Tibial artery (tissue), 4 donors: ENCODE measurements at regions not wholly inside any gene's neighbourhood (a gene's known extent, or its start where the extent isn't known, plus 50 kb on each side); places are given as distances from the start of the nearest gene placed in this dataset.

ENCODE experiments used
- DNase-seq, 2 donors: peaks; one replicate each; pipeline ENCODE4 v3.0.0-alpha.2; 2019
- H3K27ac ChIP-seq, 2 donors: fragments of 200-600 bp; sonication (generic) in 1 of 2; 1 replicate in 1 of 2; 2 replicates in 1 of 2; pipeline ENCODE4 v1.5.1; 2018 to 2019; ENCODE audit warnings: mild to moderate bottlenecking in 1 of 2
- H3K27me3 ChIP-seq, 2 donors: fragments of 200-600 bp; sonication (generic) in 1 of 2; one replicate each; pipeline versions ENCODE4 v1.5.1 to v1.6.0; 2016 to 2019
- H3K36me3 ChIP-seq, 3 donors: fragments of 200-600 bp; sonication (generic) in 2 of 3; one replicate each; pipeline ENCODE4 v1.5.1; 2016 to 2019; ENCODE audit warnings: mild to moderate bottlenecking in 2 of 3
- H3K4me1 ChIP-seq, 4 donors: fragments of 200-600 bp; sonication (generic) in 2 of 4; 1 replicate in 3 of 4; 2 replicates in 1 of 4; pipeline ENCODE4 v1.5.1; 2016 to 2019
- H3K4me3 ChIP-seq, 2 donors: fragments of 200-600 bp; sonication (generic) in 1 of 2; 1 replicate in 1 of 2; 2 replicates in 1 of 2; pipeline ENCODE4 v1.5.1; 2018 to 2019; ENCODE audit warnings: mild to moderate bottlenecking in 2 of 2
- H3K9me3 ChIP-seq, 3 donors: fragments of 200-600 bp; sonication (generic) in 1 of 3; one replicate each; pipeline ENCODE4 v1.5.1; 2016 to 2019
- intact Hi-C: fragments of 100-400 bp; cut with DNase I; formaldehyde crosslinking; loops from one replicate; pipeline ENCODE4 v1.15.0; 2023; ENCODE audit warnings: low total_unique reads
- TF ChIP-seq, protein P1 (sequence below), 2 experiments: fragments of 200-600 bp in 1 of 2; fragments of 450-650 bp in 1 of 2; IDR thresholded peaks; one replicate each; pipeline ENCODE4 v1.5.1; 2017 to 2019; ENCODE audit warnings: antibody characterized with exemption in 2 of 2, mild to moderate bottlenecking in 1 of 2, moderate library complexity in 1 of 2

DNA sequence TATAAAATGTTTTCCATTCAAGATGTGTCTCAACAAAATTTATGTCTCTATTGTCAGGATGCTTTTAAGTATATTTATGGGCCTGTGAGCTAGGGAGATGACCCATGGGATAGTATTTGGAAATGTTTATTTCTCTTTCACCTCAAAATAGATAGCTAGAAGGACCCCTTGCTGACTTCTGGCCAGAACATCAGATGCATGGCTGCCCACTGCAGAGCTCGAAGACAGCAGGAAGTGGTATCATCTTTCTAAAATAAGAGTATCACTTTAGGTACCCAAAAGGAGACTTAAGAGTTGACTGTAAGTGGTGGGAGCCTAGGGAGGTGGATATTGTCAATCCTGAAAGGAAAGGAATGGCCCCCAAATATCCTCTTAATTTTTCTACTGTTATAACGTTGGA is 264.4 kb downstream of the NEBL start:
- Histone ChIP-seq H3K27ac (no peak overlapping the region), H3K36me3 (no peaks in the 10 kb centered on the region), H3K27me3 (no peaks in the 10 kb centered on the region), H3K9me3 (no peaks in the 10 kb centered on the region), H3K4me3 (no peak overlapping the region), H3K4me1 (no peaks in the 10 kb centered on the region)
- TF ChIP-seq, protein P1, sequence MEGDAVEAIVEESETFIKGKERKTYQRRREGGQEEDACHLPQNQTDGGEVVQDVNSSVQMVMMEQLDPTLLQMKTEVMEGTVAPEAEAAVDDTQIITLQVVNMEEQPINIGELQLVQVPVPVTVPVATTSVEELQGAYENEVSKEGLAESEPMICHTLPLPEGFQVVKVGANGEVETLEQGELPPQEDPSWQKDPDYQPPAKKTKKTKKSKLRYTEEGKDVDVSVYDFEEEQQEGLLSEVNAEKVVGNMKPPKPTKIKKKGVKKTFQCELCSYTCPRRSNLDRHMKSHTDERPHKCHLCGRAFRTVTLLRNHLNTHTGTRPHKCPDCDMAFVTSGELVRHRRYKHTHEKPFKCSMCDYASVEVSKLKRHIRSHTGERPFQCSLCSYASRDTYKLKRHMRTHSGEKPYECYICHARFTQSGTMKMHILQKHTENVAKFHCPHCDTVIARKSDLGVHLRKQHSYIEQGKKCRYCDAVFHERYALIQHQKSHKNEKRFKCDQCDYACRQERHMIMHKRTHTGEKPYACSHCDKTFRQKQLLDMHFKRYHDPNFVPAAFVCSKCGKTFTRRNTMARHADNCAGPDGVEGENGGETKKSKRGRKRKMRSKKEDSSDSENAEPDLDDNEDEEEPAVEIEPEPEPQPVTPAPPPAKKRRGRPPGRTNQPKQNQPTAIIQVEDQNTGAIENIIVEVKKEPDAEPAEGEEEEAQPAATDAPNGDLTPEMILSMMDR (IDR thresholded peaks at IDR 0.05): no peak
- no peak for DNase-seq
- intact Hi-C loops: no loop called here

DNA sequence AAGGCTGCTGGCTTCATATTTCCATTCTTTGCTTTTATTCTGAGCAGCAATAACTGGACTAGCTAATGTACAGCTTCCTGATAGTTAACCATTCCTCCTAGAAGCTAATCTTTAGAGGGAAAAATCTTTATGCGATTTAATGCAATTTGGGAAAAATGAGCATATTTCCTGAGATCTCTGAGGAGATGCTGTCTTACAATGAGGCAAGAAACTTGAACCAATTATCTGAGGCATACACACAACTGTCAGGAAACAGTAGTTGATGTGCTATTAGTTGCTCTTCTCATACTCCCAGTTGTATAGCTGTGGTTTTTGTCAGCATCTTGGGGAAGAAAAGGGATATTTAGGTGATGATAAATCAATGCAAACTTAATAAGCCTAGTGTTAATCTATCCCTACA is 265.9 kb downstream of the NEBL start:
- H3K36me3 ChIP-seq: no peaks in the 10 kb centered on the region

DNA sequence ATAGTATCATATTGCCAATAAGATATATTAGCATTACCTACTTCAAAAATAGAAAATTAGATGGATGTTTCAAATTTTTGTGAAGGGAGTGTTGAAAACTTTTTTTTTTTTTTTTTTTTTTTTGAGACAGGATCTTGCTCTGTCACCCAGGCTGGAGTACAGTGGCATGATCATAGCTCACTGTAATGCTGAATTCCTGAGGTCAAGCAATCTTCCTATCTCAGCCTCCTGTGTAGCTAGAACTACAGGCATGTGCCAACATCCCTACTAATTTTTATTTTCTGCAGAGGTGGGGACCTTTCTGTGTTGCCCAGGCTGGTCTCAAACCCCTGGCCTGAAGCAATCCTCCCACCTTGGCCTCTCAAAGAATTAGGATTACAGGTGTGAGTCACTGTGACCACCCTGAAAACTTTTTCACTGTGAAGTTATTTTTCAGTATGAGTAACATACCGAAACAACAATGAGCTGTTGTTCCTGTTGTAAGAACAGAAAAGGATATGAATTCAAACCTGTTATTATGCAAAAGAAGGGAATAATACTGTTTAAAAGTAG is 266.9 kb downstream of the NEBL start:
- Histone ChIP-seq H3K9me3 (no peaks in the 10 kb centered on the region), H3K4me3 (no peak overlapping the region), H3K27me3 (no peaks in the 10 kb centered on the region), H3K4me1 (peaks cover 0 to 7% (median 2%) of the 10 kb centered on the region in 4 donors), H3K36me3 (no peaks in the 10 kb centered on the region), H3K27ac (no peak overlapping the region)
- TF ChIP-seq, protein P1 (IDR thresholded peaks at IDR 0.05): no peak
- DNase-seq: no peak
- intact Hi-C loops: no loop called here

More for the DNA sequence above, 265.9 kb downstream of the NEBL start:
- no peak overlapping the region for H3K4me3 ChIP-seq
- intact Hi-C loops: no loop called here
- H3K9me3 ChIP-seq: no peaks in the 10 kb centered on the region
- H3K27me3 ChIP-seq: no peaks in the 10 kb centered on the region
- H3K27ac ChIP-seq: no peak overlapping the region
- TF ChIP-seq, protein P1 (IDR thresholded peaks at IDR 0.05): no peak
- no peaks in the 10 kb centered on the region for H3K4me1 ChIP-seq
- DNase-seq: no peak

DNA sequence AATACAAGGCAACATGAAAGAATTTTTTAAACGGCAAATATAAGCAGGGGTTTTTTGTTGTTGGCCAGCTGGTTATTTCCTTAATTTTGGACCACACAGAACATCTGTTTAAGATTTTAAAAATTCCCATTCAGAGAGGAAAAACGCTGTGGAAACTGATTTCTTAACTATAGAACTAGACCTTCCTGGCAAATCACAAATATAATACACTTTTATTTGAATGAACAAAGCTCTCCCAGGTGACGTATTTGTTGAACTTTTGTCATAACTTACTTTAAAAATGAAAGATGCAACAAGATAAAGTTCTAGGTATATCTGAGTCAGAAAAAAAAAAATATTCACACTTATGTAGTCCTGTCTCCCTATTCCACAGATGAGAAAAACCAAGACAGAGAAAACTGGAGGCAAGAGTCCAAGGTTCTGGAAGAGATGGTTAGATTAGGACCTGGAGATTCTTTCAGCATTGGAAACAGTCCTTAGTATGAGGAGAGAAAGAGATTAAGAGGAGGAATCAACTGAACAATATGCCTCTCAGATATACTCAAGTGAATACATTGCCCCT is 269.1 kb downstream of the NEBL start:
- Histone ChIP-seq H3K4me3 (no peak overlapping the region), H3K9me3 (no peaks in the 10 kb centered on the region), H3K4me1 (peaks cover 0 to 28% (median 11%) of the 10 kb centered on the region in 4 donors), H3K36me3 (no peaks in the 10 kb centered on the region), H3K27ac (no peak overlapping the region), H3K27me3 (no peaks in the 10 kb centered on the region)
- intact Hi-C loops: no loop called here
- TF ChIP-seq, protein P1 (IDR thresholded peaks at IDR 0.05): no peak
- no peak for DNase-seq

DNA sequence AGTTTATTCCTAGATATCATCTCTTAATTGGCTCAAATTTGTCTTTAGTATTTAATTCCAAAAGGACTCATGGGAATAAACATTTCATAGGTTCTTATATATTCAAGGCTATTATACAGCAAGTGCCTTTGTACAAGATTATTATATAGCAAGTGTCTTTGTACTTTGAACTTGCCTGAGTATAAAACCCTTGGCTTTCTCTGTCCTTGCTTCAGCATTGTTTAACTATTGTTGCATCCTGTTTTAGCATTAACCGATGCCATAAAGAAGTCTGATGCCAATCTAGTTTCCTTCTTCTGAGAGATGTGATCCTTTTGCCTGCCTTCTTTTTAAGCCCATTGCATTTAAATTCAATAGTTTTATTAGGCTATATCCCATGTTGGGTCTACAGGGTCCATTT is 270.0 kb downstream of the NEBL start:
- Histone ChIP-seq H3K27me3 (no peaks in the 10 kb centered on the region), H3K36me3 (no peaks in the 10 kb centered on the region), H3K4me1 (peaks cover 0 to 38% (median 11%) of the 10 kb centered on the region in 4 donors), H3K27ac (no peak overlapping the region), H3K9me3 (no peaks in the 10 kb centered on the region), H3K4me3 (no peak overlapping the region)
- intact Hi-C loops: no loop called here
- no peak for DNase-seq
- TF ChIP-seq, protein P1 (IDR thresholded peaks at IDR 0.05): no peak
